CD4-positive, alpha-beta T cell treated with Interleukin-1 beta for 1 hour (primary cell): ENCODE measurements at regions not wholly inside any gene's neighbourhood (a gene's known extent, or its start where the extent isn't known, plus 50 kb on each side); places are given as distances from the start of the nearest gene placed in this dataset.
"Not testable (repeated sequence)": the region's sequence is repeated elsewhere in the genome, so short reads cannot be mapped to it uniquely, and the experiment has no call there.

Experiments
- DNase-seq, 2 donors: peaks; one replicate each; pipeline ENCODE4 v3.0.0-alpha.2; 2020 to 2022

- no peak for DNase-seq
Observed at GRCh38 chr12:90585640-90586304, 369.2 kb downstream of the CCER1 start.

GRCh38 chr12:90576707-90577106 lies 378.3 kb downstream of the CCER1 start:
- DNase-seq, result no peak

GRCh38 chr12:90575995-90576394 lies 379.0 kb downstream of the CCER1 start:
- no peak for DNase-seq

- DNase-seq, result no peak
Observed at GRCh38 chr12:90574676-90575075, 380.3 kb downstream of the CCER1 start.

- no peak for DNase-seq
Observed at GRCh38 chr12:90572778-90573177, 382.2 kb downstream of the CCER1 start.

- no peak for DNase-seq
Observed at GRCh38 chr12:90569685-90570084, 385.3 kb downstream of the CCER1 start.

GRCh38 chr12:90562671-90563070 lies 392.3 kb downstream of the CCER1 start:
- DNase-seq, result no peak

- no peak for DNase-seq
Observed at GRCh38 chr12:90548595-90548994, 406.4 kb downstream of the CCER1 start.

GRCh38 chr12:90546511-90546910 lies 408.5 kb downstream of the CCER1 start:
- no peak for DNase-seq

GRCh38 chr12:90543841-90544240 lies 411.1 kb downstream of the CCER1 start:
- no peak for DNase-seq

GRCh38 chr12:90543374-90543773 lies 411.6 kb downstream of the CCER1 start:
- DNase-seq, result no peak

GRCh38 chr12:90542852-90543251 lies 412.1 kb downstream of the CCER1 start:
- not testable (repeated sequence) for DNase-seq

GRCh38 chr12:90533828-90534227 lies 421.1 kb downstream of the CCER1 start:
- not testable (repeated sequence) for DNase-seq

GRCh38 chr12:90520002-90520734 lies 434.8 kb downstream of the CCER1 start:
- DNase-seq, result no peak

GRCh38 chr12:90519285-90519684 lies 435.7 kb downstream of the CCER1 start:
- DNase-seq, result no peak

- no peak for DNase-seq
Observed at GRCh38 chr12:90515199-90516175, 439.5 kb downstream of the CCER1 start.

- DNase-seq, result no peak
Observed at GRCh38 chr12:90514325-90514724, 440.7 kb downstream of the CCER1 start.

GRCh38 chr12:90512518-90512917 lies 442.5 kb downstream of the CCER1 start:
- DNase-seq, result no peak

GRCh38 chr12:90510948-90511347 lies 444.0 kb downstream of the CCER1 start:
- no peak for DNase-seq

GRCh38 chr12:90504806-90505205 lies 450.2 kb downstream of the CCER1 start:
- no peak for DNase-seq

GRCh38 chr12:90502070-90502469 lies 452.9 kb downstream of the CCER1 start:
- no peak for DNase-seq

GRCh38 chr12:90501412-90501811 lies 453.6 kb downstream of the CCER1 start:
- no peak for DNase-seq

- no peak for DNase-seq
Observed at GRCh38 chr12:90499795-90500194, 455.2 kb downstream of the CCER1 start.
